Left ventricle myocardium superior (tissue), 1 donor: ENCODE measurements at regions not wholly inside any gene's neighbourhood (a gene's known extent, or its start where the extent isn't known, plus 50 kb on each side); places are given as distances from the start of the nearest gene placed in this dataset.

ENCODE experiments used
- ATAC-seq: fragments of 200-7000 bp; cut with Tn5 transposase; one replicate; pipeline ENCODE4 v1.9.1; 2020; ENCODE audit warnings: mild to moderate bottlenecking, moderate library complexity
- DNase-seq: peaks from one replicate; pipeline ENCODE4 v3.0.0-alpha.2; 2020
- intact Hi-C: fragments of 100-400 bp; cut with micrococcal nuclease; formaldehyde crosslinking; loops from one replicate; pipeline ENCODE4 v1.11.0; 2022
- donor health status: DM: no; HTN: yes; CAD: no; lungs with severe emphysema.

- intact Hi-C loops, result no loop called here
- ATAC-seq (no peak), DNase-seq (no peak)
These were observed 200.9 kb downstream of the AUH start for GRCh38 chr9:91160599-91161464.

DNA sequence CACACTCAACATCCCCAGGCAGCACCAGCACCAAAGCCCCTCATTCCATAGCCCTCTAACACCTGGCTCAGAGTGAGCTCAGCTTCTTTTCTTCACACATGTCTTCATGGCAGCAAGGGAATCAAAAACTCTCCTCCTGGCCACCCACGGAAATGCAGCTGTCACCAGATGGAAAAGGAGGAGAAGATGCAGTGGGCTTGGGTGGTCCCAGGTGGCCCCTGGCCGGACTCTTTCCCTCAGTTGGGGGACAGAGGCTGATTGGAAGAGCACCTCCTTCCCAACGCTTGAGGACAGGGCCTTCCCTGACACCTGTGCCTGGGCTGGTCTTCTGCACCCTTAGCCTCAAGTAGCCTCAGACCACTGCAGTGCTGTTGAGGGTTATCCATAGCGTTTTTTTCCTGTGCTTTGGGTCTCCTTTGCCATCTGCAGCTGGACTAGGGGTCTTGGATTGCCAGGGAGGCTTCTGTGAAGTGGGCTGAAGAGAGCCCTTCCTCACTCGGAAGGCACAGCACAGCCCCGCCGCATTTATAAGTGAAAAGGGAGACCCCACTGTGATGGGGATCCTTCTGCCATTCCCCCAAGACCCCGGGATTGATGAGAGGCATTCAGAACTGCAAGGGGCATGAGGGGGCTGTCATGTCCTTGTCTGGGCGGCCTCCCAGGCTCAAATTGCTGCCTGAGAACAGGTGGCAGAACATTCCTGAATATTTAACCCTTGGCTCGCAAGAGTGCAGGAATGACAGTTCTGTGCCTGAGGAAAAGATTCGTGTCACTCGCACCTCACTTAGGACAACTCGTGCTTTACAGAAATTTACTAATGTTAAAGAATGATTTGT is 200.0 kb downstream of the AUH start:
- intact Hi-C loops, result no loop called here
- ATAC-seq (no peak), DNase-seq (no peak)

GRCh38 chr9:91162311-91162710 is 199.4 kb downstream of the AUH start:
- intact Hi-C loops, result no loop called here
- DNase-seq (no peak), ATAC-seq (no peak)

DNA sequence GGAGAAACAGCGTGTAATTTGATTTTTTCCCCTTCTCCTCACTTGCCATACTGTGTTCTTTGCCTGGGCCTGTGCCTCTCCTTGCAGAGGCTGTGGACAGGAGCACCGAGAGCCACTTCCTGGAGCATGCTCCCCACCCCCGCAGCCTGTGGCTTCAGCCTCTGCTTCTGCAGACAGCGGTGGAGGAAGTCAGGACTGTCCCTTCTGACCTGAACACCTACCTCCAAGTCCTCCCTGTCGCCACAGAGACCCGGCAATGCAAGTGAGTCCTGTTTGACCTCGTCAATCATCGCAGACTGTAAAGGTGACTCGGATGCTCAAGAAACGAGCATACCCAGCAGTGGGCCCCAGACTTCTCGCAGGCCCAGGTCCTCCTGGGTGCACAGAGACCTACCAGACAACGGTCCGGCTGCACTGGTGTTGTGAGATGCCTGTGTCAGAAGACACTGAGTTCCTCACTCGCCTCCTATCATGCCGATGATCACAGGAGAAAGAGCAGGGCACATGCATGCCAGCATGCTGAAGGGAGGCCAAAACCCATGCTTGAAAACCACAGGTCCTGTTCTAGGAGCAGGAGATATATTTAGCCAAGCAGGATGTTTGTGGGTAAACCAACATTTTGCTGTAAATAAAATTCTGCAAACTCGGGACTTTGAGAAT is 198.8 kb downstream of the AUH start:
- ATAC-seq, result peak; percentile 28
- peak; percentile 60 for DNase-seq
- intact Hi-C loops, result no loop called here

DNA sequence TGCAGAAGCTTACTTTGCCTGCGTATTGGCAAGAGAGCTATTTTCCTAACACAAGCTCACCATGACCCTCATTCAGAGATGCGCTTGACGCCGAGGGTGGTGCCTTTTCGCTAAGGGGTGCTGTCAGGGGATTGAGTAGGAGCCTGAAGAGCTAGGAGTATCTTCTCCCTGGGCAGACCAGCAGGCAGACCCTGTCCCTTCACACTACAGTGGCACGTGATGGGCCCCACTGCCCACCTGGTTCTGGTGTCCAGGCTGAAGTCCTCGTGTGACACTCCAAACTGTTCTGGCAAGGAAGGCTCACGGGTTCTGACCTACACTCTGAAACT is 198.3 kb downstream of the AUH start:
- ATAC-seq (no peak), DNase-seq (no peak)
- intact Hi-C loops, result no loop called here

- intact Hi-C loops, result no loop called here
- ATAC-seq (no peak), DNase-seq (no peak)
These were observed 197.8 kb downstream of the AUH start for GRCh38 chr9:91163773-91164471.
